Erythroblast (primary cell): ENCODE measurements at regions not wholly inside any gene's neighbourhood (a gene's known extent, or its start where the extent isn't known, plus 50 kb on each side); places are given as distances from the start of the nearest gene placed in this dataset.
"Not testable (repeated sequence)": the region's sequence is repeated elsewhere in the genome, so short reads cannot be mapped to it uniquely, and the experiment has no call there.

Experiments used
- DNase-seq, 2 experiments: peaks; one replicate each; lab custom pipeline; 2025; lab: John Stamatoyannopoulos, UW
- GATA1 ChIP-seq: IDR thresholded peaks from 2 replicates; pipeline ENCODE4 v1.6.1; 2011; ENCODE audit warnings: low read depth, mild to moderate bottlenecking, control low read depth, low read length, moderate library complexity
- POLR2A ChIP-seq: IDR thresholded peaks from 2 replicates; pipeline ENCODE4 v1.6.1; 2011; ENCODE audit warnings: mild to moderate bottlenecking, low read length

DNA sequence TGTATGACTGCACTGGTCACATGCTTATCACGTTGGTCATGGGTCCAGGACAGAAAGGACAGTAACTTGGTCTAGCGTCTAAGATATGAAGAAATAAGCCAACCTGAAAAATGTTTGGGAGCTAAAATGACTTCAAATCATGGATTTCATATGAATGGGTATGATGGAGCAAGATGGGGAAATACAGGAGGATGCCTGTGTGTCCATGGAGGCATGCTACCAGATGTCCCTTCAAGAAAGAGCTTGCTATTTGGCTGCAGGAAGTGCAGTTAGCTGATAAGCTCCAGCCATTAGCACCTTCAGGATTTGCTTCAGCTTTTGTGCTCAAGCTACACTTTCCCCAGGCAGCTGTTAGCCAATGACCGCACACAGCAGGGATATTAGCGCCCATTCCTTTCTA lies 164.6 kb upstream of the THBS1 start:
- no peak for DNase-seq

DNA sequence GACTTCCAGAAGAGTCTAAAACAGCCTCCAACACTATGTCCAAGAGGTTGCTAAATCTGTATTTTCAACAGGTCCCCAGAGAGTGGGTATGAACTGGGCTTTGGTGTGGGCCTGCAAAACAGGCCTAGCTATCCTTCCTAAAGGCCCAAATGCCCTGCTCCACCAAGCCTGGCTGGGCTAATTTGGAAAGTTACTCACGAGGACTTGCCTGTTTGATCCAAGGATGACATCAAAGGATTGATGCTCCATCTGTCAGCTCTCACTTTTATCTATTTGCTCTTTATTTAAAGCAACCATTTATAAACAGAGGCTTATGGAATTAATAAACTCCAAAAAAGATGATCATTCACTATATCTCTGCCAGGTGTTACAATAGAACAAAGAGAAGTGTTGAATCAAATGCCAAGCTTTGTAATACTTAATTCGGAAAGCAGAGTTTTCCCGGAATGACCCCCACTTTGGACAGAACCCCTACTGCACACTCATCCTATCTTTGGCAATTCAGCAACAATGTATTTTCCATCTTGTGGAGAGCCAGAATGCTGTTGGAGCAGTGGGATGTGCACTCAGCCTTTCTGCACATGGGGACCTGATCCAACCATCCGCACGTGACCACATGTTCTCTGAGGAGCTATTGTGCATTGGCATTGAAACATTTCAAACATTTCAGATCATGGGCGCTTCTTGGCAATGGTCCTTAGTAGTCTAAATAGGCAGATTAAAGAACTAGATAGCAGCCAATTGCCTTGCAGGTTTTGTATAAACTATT lies 163.3 kb upstream of the THBS1 start:
- TF ChIP-seq GATA1 (no peak), POLR2A (no peak)
- no peak for DNase-seq

More for the DNA sequence above, 164.6 kb upstream of the THBS1 start:
- TF ChIP-seq POLR2A (no peak), GATA1 (no peak)

GRCh38 chr15:39419651-39420050 lies 161.2 kb upstream of the THBS1 start:
- TF ChIP-seq GATA1, result no peak
- no peak for TF ChIP-seq POLR2A
- no peak for DNase-seq

GRCh38 chr15:39420123-39420852 lies 160.6 kb upstream of the THBS1 start:
- not testable (repeated sequence) for DNase-seq

GRCh38 chr15:39420853-39421192 lies 160.1 kb upstream of the THBS1 start:
- DNase-seq, result not testable (repeated sequence)

GRCh38 chr15:39426552-39427532 lies 154.0 kb upstream of the THBS1 start:
- no peak for TF ChIP-seq POLR2A
- no peak for TF ChIP-seq GATA1
- peak; percentile 9 to 29 for DNase-seq

GRCh38 chr15:39427705-39428104 lies 153.2 kb upstream of the THBS1 start:
- DNase-seq, result peak; percentile 6 to 8
- no peak for TF ChIP-seq POLR2A
- no peak for TF ChIP-seq GATA1

- no peak for TF ChIP-seq POLR2A
- TF ChIP-seq GATA1, result no peak
- no peak for DNase-seq
These were observed 151.0 kb upstream of the THBS1 start for GRCh38 chr15:39429898-39430357.

- DNase-seq, result no peak
- no peak for TF ChIP-seq POLR2A
- no peak for TF ChIP-seq GATA1
These were observed 150.5 kb upstream of the THBS1 start for GRCh38 chr15:39430389-39430788.

DNA sequence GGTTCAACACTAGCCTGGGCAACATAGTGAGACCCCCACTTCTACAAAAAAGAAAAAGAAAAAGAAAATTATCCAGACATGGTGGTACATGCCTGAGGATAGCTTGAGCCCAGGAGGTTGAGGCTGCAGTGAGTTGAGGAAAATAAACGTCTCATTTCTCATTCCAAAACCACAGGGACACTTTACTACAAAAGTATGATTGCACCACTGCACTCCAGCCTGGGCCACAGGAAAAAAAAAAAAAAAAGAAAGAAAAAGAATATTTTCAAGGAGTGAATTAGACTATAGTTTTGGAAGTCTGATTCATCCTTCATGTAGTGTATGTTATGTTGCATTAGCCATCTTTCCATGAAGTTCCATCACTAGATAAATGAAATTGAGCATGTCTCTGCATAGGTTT lies 149.5 kb upstream of the THBS1 start:
- no peak for DNase-seq
- TF ChIP-seq GATA1, result no peak
- no peak for TF ChIP-seq POLR2A

- no peak for TF ChIP-seq GATA1
- no peak for TF ChIP-seq POLR2A
- DNase-seq, result no peak
These were observed 148.9 kb upstream of the THBS1 start for GRCh38 chr15:39432026-39432425.

DNA sequence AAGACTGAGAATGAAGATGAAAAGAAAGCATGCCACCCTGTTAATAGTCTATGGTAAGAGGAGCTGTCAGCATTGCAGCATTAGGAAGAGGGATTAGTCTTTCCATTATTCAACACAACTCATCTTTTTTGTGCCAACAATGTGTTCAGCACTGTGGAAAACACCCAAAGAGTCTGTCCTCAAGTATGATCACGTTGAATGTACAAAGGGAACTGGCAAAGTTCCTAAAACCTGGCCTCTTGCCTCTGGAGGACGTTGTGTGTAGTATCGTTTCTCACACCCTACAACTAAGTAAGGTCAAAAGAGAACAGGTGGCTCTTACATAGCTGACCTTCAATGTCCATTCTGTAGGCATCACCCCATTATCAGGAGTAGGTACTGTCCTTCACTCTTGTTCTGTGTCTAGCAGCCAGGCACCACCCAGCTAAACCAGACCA lies 147.9 kb upstream of the THBS1 start:
- no peak for DNase-seq
- TF ChIP-seq POLR2A, result no peak
- no peak for TF ChIP-seq GATA1

- no peak for TF ChIP-seq GATA1
- no peak for TF ChIP-seq POLR2A
These were observed 147.5 kb upstream of the THBS1 start for GRCh38 chr15:39433376-39433775.

DNA sequence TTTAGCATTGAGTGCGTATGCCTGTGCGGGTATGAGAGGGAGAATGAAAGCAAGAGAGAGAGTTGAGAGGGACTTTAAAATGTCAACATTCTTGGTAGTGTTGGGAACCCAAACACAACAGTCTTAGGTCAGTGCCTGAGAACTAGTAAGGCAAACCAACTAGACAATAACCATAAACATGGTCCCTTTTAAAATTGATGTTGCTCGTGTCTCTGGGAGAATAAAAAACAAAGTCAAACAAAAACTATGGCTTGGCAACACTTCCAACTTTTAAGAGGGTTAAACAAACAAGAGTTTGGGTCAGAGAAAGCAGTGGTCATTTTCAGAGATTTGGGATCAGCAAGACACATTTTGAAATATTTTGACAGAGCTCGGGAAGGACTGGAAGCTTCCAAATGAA lies 146.7 kb upstream of the THBS1 start:
- no peak for DNase-seq
- TF ChIP-seq POLR2A (no peak), GATA1 (no peak)

More at GRCh38 chr15:39433376-39433775, 147.5 kb upstream of the THBS1 start:
- no peak for DNase-seq
